Mucosa of descending colon (tissue), 3 donors: ENCODE measurements at regions not wholly inside any gene's neighbourhood (a gene's known extent, or its start where the extent isn't known, plus 50 kb on each side); places are given as distances from the start of the nearest gene placed in this dataset.

Source experiments
- ATAC-seq: fragments of 200-7000 bp; cut with Tn5 transposase; one replicate; pipeline ENCODE4 v1.9.1; 2020; ENCODE audit warnings: mild to moderate bottlenecking, moderate library complexity
- DNase-seq, 3 donors: peaks; one replicate each; pipeline ENCODE4 v3.0.0-alpha.2; 2020
- H3K36me3 ChIP-seq: fragments of 200-600 bp; one replicate; pipeline ENCODE4 v1.8.0; 2021; ENCODE audit warnings: low read depth, mild to moderate bottlenecking
- H3K4me1 ChIP-seq: fragments of 200-600 bp; one replicate; pipeline ENCODE4 v1.8.0; 2021; ENCODE audit warnings: low read depth, mild to moderate bottlenecking
- H3K4me3 ChIP-seq: fragments of 200-600 bp; one replicate; pipeline ENCODE4 v1.8.0; 2021; ENCODE audit warnings: mild to moderate bottlenecking
- H3K9me3 ChIP-seq: fragments of 200-600 bp; one replicate; pipeline ENCODE4 v1.8.0; 2021; ENCODE audit warnings: mild to moderate bottlenecking
- intact Hi-C, 2 donors: fragments of 100-400 bp; cut with DNase I in 1 of 2; cut with micrococcal nuclease in 1 of 2; formaldehyde crosslinking; loops; one replicate each; pipeline versions ENCODE4 v1.11.0 to v1.11.1; 2022; cut with DNase I, micrococcal nuclease
- TF ChIP-seq, protein P1 (sequence below): fragments of 200-600 bp; IDR thresholded peaks from one replicate; pipeline ENCODE4 v1.8.0; 2022; ENCODE audit warnings: antibody characterized with exemption, mild to moderate bottlenecking
- donor health status: DM: no; HTN: no; CAD: no; lungs with moderate emphysema.
- donor health status: DM: no; HTN: no; CAD: no.
- donor health status: DM: no; HTN: yes; CAD: no.

DNA sequence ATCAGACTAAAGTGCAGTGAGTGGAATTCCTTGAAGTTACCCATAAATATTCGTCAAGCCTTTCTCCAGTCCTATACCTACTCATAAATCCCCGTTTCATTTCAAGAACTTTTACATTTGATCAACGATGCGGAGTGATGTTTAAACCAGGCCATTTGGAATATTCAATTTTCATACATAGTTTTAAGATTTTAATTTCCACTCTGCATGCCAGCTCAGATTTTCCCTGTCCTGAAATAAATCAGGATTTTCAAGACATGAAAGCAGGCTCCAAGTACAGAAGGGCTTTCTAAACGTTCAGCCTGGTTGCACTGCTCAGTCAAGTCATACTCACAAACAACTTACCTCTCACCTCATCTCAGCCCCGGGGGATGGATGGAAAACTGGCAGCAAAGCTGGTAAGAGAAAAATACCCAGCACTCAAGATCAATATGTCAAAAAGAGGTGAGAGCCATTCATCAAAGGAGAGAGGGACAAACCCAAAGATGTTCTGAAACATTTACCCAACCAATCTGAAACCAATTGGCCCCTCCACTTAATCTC is 418.5 kb downstream of the PLPP3 start:
- ATAC-seq (no peak), DNase-seq (no peak)
- Histone ChIP-seq H3K4me3 (no peak overlapping the region), H3K4me1 (no peaks in the 10 kb centered on the region), H3K9me3 (no peaks in the 10 kb centered on the region), H3K36me3 (no peaks in the 10 kb centered on the region)
- TF ChIP-seq, protein P1, sequence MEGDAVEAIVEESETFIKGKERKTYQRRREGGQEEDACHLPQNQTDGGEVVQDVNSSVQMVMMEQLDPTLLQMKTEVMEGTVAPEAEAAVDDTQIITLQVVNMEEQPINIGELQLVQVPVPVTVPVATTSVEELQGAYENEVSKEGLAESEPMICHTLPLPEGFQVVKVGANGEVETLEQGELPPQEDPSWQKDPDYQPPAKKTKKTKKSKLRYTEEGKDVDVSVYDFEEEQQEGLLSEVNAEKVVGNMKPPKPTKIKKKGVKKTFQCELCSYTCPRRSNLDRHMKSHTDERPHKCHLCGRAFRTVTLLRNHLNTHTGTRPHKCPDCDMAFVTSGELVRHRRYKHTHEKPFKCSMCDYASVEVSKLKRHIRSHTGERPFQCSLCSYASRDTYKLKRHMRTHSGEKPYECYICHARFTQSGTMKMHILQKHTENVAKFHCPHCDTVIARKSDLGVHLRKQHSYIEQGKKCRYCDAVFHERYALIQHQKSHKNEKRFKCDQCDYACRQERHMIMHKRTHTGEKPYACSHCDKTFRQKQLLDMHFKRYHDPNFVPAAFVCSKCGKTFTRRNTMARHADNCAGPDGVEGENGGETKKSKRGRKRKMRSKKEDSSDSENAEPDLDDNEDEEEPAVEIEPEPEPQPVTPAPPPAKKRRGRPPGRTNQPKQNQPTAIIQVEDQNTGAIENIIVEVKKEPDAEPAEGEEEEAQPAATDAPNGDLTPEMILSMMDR = no peak
- intact Hi-C loops = no loop called here

DNA sequence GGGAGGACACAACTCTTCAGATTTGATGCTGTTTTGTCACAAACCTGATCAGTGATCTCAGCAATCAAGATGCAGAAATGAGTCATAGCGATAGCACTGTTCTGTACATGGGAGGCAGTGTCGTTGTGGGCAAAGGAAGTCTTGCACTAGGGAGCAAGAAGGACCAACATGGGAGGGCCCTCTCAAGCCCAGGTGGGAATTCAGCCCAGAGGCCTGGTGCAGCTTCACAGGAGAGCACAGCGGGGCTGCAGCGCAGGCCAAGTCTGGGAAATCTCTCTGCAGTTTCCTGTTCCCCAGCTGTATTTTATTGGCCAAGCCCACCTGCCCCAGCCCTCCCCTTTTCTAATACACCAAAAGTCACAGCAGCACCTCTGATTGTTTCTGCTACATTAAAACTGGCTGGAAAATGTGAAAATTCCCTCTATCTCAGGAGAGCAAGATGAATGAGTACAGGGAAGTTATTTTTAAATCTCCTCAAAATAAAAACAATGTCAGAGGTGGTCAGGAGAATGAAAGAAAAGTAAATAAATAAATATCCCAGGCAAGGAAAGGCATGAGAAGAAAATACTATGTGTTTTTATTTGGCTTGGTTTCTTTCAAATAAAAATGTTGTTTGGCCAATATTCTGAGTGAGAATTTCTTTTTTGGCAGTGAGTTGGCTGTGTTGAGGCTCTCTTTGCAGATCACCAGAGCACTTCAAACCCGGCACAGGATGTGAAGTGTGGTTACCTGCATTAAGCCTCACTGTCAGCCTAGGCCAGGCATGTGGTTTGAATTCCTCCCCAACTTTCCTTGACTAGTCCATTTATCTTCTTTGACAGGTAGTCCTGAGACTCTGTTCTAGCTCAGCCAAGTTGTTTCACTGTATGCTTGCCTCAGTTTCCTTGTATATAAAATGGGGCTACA is 422.1 kb downstream of the PLPP3 start:
- no peak for ATAC-seq
- TF ChIP-seq, protein P1 = no peak
- Histone ChIP-seq H3K4me1 (no peaks in the 10 kb centered on the region), H3K9me3 (no peaks in the 10 kb centered on the region), H3K36me3 (no peaks in the 10 kb centered on the region), H3K4me3 (no peak overlapping the region)
- DNase-seq = no peak
- intact Hi-C loops = no loop called here

DNA sequence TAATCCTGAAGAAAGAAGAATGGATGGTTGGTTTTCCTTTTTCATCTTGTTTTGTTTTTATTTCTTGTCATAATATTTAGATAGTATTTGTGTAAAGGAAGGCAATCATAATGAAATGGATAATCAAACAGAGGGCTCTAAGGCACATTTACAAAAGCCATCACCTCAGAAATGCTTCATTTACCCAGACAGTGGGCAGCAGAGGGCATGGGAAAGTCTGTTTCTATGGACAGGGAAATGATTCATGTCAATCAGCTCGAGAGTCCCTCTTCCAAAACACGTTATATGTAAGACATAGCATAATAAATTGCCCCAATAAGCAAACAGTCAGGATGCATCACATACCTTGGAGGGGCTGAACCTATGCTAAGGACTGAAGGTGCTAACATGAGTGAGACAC is 426.1 kb downstream of the PLPP3 start:
- no peak for DNase-seq
- ATAC-seq = no peak

DNA sequence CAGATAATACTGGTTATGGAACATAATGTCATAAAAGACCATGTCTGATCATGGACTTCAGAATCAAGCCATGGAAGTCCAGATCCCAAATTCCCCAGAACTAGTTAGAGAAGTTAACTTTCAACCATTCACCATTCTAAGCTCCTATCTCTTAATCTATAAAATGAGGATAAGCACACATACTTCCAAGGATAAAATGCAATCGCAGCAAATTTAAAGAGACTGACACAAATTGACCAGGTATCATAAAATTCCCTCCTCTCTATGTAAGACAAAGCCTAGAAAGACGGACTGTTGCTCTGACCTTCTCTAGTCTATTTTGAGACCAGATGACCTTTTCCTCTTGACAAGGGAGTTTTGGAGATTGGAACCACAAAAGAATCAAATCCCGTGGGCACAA is 426.7 kb downstream of the PLPP3 start:
- no peaks in the 10 kb centered on the region for H3K36me3 ChIP-seq
- TF ChIP-seq, protein P1 = no peak
- no peaks in the 10 kb centered on the region for H3K9me3 ChIP-seq
- intact Hi-C loops = no loop called here
- ATAC-seq (no peak), DNase-seq (no peak)
- no peaks in the 10 kb centered on the region for H3K4me1 ChIP-seq
- no peak overlapping the region for H3K4me3 ChIP-seq

More for the DNA sequence above, 426.1 kb downstream of the PLPP3 start:
- no peaks in the 10 kb centered on the region for H3K4me1 ChIP-seq
- H3K36me3 ChIP-seq = no peaks in the 10 kb centered on the region
- TF ChIP-seq, protein P1 = no peak
- no peaks in the 10 kb centered on the region for H3K9me3 ChIP-seq
- intact Hi-C loops = no loop called here
- no peak overlapping the region for H3K4me3 ChIP-seq

DNA sequence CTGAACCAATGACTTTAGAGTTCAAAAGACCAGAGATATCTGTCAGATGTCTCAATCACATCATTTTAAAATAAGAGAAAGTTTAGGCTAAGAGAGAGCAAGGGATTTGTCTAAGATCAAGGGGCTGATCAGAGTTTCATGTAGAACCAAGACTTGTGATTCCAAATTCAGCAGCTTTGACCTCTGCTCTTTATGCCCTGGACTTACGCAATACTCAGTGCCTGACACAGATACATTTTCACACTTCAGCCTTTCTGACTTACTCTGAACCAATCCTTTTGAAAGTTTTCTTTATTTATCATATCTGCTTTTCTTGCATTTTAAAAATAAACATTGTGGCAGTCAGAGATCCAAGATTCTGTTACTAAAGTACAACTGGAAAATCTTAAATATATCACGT is 428.0 kb downstream of the PLPP3 start:
- no peaks in the 10 kb centered on the region for H3K36me3 ChIP-seq
- no peak overlapping the region for H3K4me3 ChIP-seq
- no peak for ATAC-seq
- TF ChIP-seq, protein P1 = no peak
- H3K4me1 ChIP-seq = no peaks in the 10 kb centered on the region
- intact Hi-C loops = no loop called here
- H3K9me3 ChIP-seq = no peaks in the 10 kb centered on the region
- DNase-seq = no peak
